GM23338 (cell line): ENCODE measurements at regions not wholly inside any gene's neighbourhood (a gene's known extent, or its start where the extent isn't known, plus 50 kb on each side); places are given as distances from the start of the nearest gene placed in this dataset.
A peak's percentile ranks its signal among the peaks of the same experiment; 100 is the strongest.

Source experiments
- ATAC-seq: fragments of 200-7000 bp; cut with Tn5 transposase; 3 replicates; pipeline ENCODE4 v1.9.1; 2020
- DNase-seq: peaks from one replicate; pipeline ENCODE4 v3.0.0-alpha.2; 2015; ENCODE audit warnings: low spot score
- H2AFZ ChIP-seq: fragments of 200-600 bp; sonication (generic); 2 replicates; pipeline ENCODE4 v1.8.0; 2016; ENCODE audit warnings: antibody characterized with exemption, mild to moderate bottlenecking, moderate library complexity
- H3F3A ChIP-seq: fragments of 200-600 bp; sonication (generic); replicated peaks from 2 replicates; pipeline ENCODE4 v1.8.0; 2017; ENCODE audit warnings: antibody characterized with exemption, mixed run types, low read depth
- H3K27ac ChIP-seq: fragments of 200-600 bp; sonication (generic); 2 replicates; pipeline ENCODE4 v1.6.1; 2016; ENCODE audit warnings: low read depth
- H3K27me3 ChIP-seq: fragments of 200-600 bp; sonication (generic); 2 replicates; pipeline ENCODE4 v1.8.0; 2016; ENCODE audit warnings: mild to moderate bottlenecking, mixed run types, moderate library complexity; ENCODE audit not compliant: insufficient read depth
- H3K36me3 ChIP-seq: fragments of 200-600 bp; sonication (generic); 2 replicates; pipeline ENCODE4 v1.8.0; 2016; ENCODE audit warnings: mild to moderate bottlenecking; ENCODE audit not compliant: insufficient read depth
- H3K4me1 ChIP-seq: fragments of 200-600 bp; sonication (generic); 2 replicates; pipeline ENCODE4 v1.8.0; 2016; ENCODE audit warnings: mild to moderate bottlenecking, moderate library complexity; ENCODE audit not compliant: insufficient read depth
- H3K4me2 ChIP-seq: fragments of 200-600 bp; sonication (generic); 2 replicates; pipeline ENCODE4 v1.7.1; 2017; ENCODE audit warnings: mixed run types
- H3K4me3 ChIP-seq: fragments of 200-600 bp; sonication (generic); 2 replicates; pipeline ENCODE4 v1.6.1; 2016; ENCODE audit warnings: mixed run types
- H3K79me2 ChIP-seq: fragments of 200-600 bp; sonication (generic); replicated peaks from 2 replicates; pipeline ENCODE4 v1.8.0; 2017; ENCODE audit warnings: mild to moderate bottlenecking; ENCODE audit not compliant: insufficient read depth
- H3K9me2 ChIP-seq: fragments of 200-600 bp; sonication (generic); 2 replicates; pipeline ENCODE4 v1.8.0; 2017; ENCODE audit not compliant: insufficient read depth
- H4K20me1 ChIP-seq: fragments of 200-600 bp; sonication (generic); replicated peaks from 2 replicates; pipeline ENCODE4 v1.8.0; 2017; ENCODE audit warnings: mild to moderate bottlenecking; ENCODE audit not compliant: insufficient read depth
- H3K27ac Mint-ChIP-seq: 2 replicates; pipeline ENCODE4 v1.8.0; 2020; ENCODE audit warnings: inconsistent platforms, mild to moderate bottlenecking, moderate library complexity, mixed read lengths
- H3K27me3 Mint-ChIP-seq: 3 replicates; pipeline ENCODE4 v1.8.0; 2022; ENCODE audit warnings: low read depth, mild to moderate bottlenecking, moderate library complexity, mixed read lengths, inconsistent platforms; ENCODE audit not compliant: insufficient read depth, poor library complexity
- H3K36me3 Mint-ChIP-seq: 3 replicates; pipeline ENCODE4 v1.8.0; 2021; ENCODE audit warnings: low read depth, mild to moderate bottlenecking, inconsistent platforms, moderate library complexity, mixed read lengths
- H3K4me1 Mint-ChIP-seq: 3 replicates; pipeline ENCODE4 v1.8.0; 2020; ENCODE audit warnings: mild to moderate bottlenecking, inconsistent platforms, mixed read lengths
- H3K4me3 Mint-ChIP-seq: 3 replicates; pipeline ENCODE4 v1.8.0; 2021; ENCODE audit warnings: moderate library complexity, mild to moderate bottlenecking, inconsistent platforms, mixed read lengths
- H3K9me3 Mint-ChIP-seq: 3 replicates; pipeline ENCODE4 v1.8.0; 2020; ENCODE audit warnings: moderate library complexity, mild to moderate bottlenecking, inconsistent platforms, mixed read lengths
- CREB1 ChIP-seq: fragments of 250-450 bp; sonication (Bioruptor Pico); IDR thresholded peaks from 2 replicates; pipeline ENCODE4 v1.5.0; 2020; ENCODE audit warnings: low read depth, mild to moderate bottlenecking, moderate library complexity
- CTCF ChIP-seq, 2 experiments: fragments of 200-600 bp in 1 of 2; sonication (generic) in 1 of 2; conservative IDR thresholded peaks; 2 replicates each; pipeline versions ENCODE4 v1.5.1 to v1.6.1; 2016 to 2017; ENCODE audit warnings: antibody characterized with exemption in 2 of 2, low read depth in 2 of 2, mild to moderate bottlenecking in 2 of 2, moderate library complexity in 1 of 2
- EZH2 ChIP-seq: fragments of 200-600 bp; sonication (generic); IDR thresholded peaks from one replicate; pipeline ENCODE4 v1.8.0; 2017; ENCODE audit warnings: antibody characterized with exemption, mild to moderate bottlenecking, low read depth; ENCODE audit not compliant: unreplicated experiment
- EZH2phosphoT487 ChIP-seq: fragments of 200-600 bp; sonication (generic); IDR thresholded peaks from one replicate; pipeline ENCODE4 v1.8.1; 2018; ENCODE audit warnings: antibody characterized with exemption; ENCODE audit not compliant: unreplicated experiment
- JUNB ChIP-seq: IDR thresholded peaks from one replicate; pipeline ENCODE4 v1.6.1; 2016; ENCODE audit warnings: antibody characterized with exemption; ENCODE audit not compliant: unreplicated experiment
- POLR2AphosphoS5 ChIP-seq: IDR thresholded peaks from 2 replicates; pipeline ENCODE4 v1.6.1; 2016; ENCODE audit warnings: antibody characterized with exemption, low read depth
- REST ChIP-seq: IDR thresholded peaks from one replicate; pipeline ENCODE4 v1.6.1; 2018; ENCODE audit warnings: antibody characterized with exemption; ENCODE audit not compliant: unreplicated experiment
- ZNF331 ChIP-seq: fragments of 250-450 bp; sonication (Bioruptor Pico); IDR thresholded peaks from 2 replicates; pipeline ENCODE4 v1.5.0; 2020; ENCODE audit warnings: low read depth, mild to moderate bottlenecking, moderate library complexity
- ZNF462 ChIP-seq: fragments of 250-450 bp; sonication (Bioruptor Pico); IDR thresholded peaks from 2 replicates; pipeline ENCODE4 v1.5.0; 2020; ENCODE audit warnings: mild to moderate bottlenecking, moderate library complexity

- ATAC-seq, result no peak
- DNase-seq, result no peak
Observed at GRCh38 chr3:89957451-89957850, 850.0 kb downstream of the EPHA3 start.

More at GRCh38 chr3:89957451-89957850, 850.0 kb downstream of the EPHA3 start:
- Mint-ChIP-seq H3K4me3 (no peak overlapping the region), H3K4me1 (peaks cover 7% of the 10 kb centered on the region; the same call in 2 of the 3 replicates), H3K27ac (peak overlapping the region; percentile 27; the same call in 1 of the 2 replicates), H3K27me3 (peaks cover 5% of the 10 kb centered on the region), H3K36me3 (peaks cover 8% of the 10 kb centered on the region), H3K9me3 (peaks cover 9% of the 10 kb centered on the region; the same call in 2 of the 3 replicates)
- Histone ChIP-seq H3K27me3 (no peaks in the 10 kb centered on the region), H2AFZ (peak overlapping the region; percentile 29), H3K4me3 (no peak overlapping the region), H3K79me2 (no peaks in the 10 kb centered on the region), H3K36me3 (no peaks in the 10 kb centered on the region), H4K20me1 (no peaks in the 10 kb centered on the region), H3K9me2 (peaks cover 14% of the 10 kb centered on the region), H3K4me1 (0 out of 2 replicates have a peak, but pooled peaks cover 4% of the 10 kb centered on the region), H3K4me2 (no peak overlapping the region), H3K27ac (no peak overlapping the region), H3F3A (no peaks in the 10 kb centered on the region)
- TF ChIP-seq CREB1 (CRISPR knock-in tag), result no peak
- TF ChIP-seq ZNF331 (CRISPR knock-in tag), result no peak
- no peak for TF ChIP-seq CTCF (conservative IDR thresholded peaks at IDR 0.05; ENCODE audit: low read depth in 2 of 2)
- no peak for TF ChIP-seq ZNF462 (CRISPR knock-in tag)
- no peak for TF ChIP-seq POLR2AphosphoS5
- TF ChIP-seq EZH2phosphoT487, result no peak
- no peak for TF ChIP-seq REST
- TF ChIP-seq JUNB, result no peak
- no peak for TF ChIP-seq EZH2
